Memory B cell (primary cell): ENCODE measurements at regions not wholly inside any gene's neighbourhood (a gene's known extent, or its start where the extent isn't known, plus 50 kb on each side); places are given as distances from the start of the nearest gene placed in this dataset.
"Not testable (repeated sequence)": the region's sequence is repeated elsewhere in the genome, so short reads cannot be mapped to it uniquely, and the experiment has no call there.

Experiments
- ATAC-seq: fragments of 150-1000 bp; cut with Tn5 transposase; 2 replicates; pipeline ENCODE4 v1.10.0; 2021; ENCODE audit warnings: low read depth, mild to moderate bottlenecking, moderate library complexity
- DNase-seq, 2 donors: peaks; one replicate each; pipeline ENCODE4 v3.0.0; 2022; ENCODE audit warnings: low spot score in 2 of 2
- H3K27ac Mint-ChIP-seq: one replicate; pipeline ENCODE4 v1.8.0; 2022; ENCODE audit warnings: mild to moderate bottlenecking, moderate library complexity, mixed read lengths
- H3K27me3 Mint-ChIP-seq: one replicate; pipeline ENCODE4 v1.8.0; 2022; ENCODE audit warnings: mixed read lengths
- H3K36me3 Mint-ChIP-seq: one replicate; pipeline ENCODE4 v1.8.0; 2022; ENCODE audit warnings: mild to moderate bottlenecking, mixed read lengths
- H3K4me1 Mint-ChIP-seq: one replicate; pipeline ENCODE4 v1.8.0; 2022; ENCODE audit warnings: mixed read lengths
- H3K4me3 Mint-ChIP-seq: one replicate; pipeline ENCODE4 v1.8.0; 2022; ENCODE audit warnings: mild to moderate bottlenecking, moderate library complexity, mixed read lengths
- H3K9me3 Mint-ChIP-seq: one replicate; pipeline ENCODE4 v1.8.0; 2022; ENCODE audit warnings: mixed read lengths

DNA sequence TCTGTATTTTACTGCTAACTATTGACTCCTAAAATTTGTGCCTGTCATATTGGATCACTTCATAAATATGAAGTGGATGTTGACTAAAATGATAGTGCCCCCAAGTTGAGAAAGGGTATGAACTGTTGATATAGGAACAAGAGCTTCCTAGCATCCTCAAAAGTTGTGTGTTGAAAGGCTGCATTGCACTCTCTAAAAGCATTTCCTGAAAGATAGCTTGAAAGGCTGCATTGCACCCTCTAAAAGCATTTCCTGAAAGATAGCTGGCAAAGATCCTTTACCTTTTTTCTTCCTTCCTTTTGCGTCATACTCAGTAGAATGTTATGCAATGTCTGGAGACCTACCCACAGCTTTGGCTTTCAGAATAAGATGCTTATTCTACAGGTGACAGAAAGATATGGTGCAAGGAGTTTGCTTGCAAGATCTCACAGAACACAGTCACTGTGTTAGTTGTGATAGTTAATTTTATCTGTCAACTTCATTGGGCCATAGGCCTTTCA lies 274.6 kb upstream of the GALNTL6 start:
- no peaks in the 10 kb centered on the region for H3K27me3 Mint-ChIP-seq
- H3K9me3 Mint-ChIP-seq = peaks cover 2% of the 10 kb centered on the region
- H3K36me3 Mint-ChIP-seq = no peaks in the 10 kb centered on the region
- no peaks in the 10 kb centered on the region for H3K4me1 Mint-ChIP-seq
- no peak overlapping the region for H3K27ac Mint-ChIP-seq
- H3K4me3 Mint-ChIP-seq = no peak overlapping the region
- ATAC-seq = no peak
- no peak for DNase-seq

DNA sequence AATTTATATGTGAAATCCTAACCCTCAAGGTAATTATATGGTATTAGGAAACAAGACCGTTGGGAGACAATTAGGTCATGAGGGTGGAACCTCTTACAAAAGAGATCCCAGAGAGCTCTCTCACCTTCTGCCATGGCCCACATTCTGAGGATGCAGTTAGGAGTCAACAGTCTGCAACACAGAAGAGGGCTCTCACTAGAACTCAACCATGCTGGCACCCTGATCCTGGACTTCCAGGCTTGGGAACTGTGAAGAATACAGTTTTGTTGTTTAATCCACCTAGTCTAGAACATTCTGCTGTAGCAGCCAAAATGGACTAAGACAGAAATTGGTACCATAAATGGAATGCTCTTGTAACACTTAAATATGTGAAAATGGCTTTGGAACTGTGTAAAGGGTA lies 278.8 kb upstream of the GALNTL6 start:
- Mint-ChIP-seq H3K27ac (no peak overlapping the region), H3K27me3 (no peaks in the 10 kb centered on the region), H3K4me1 (no peaks in the 10 kb centered on the region), H3K9me3 (no peaks in the 10 kb centered on the region), H3K4me3 (no peak overlapping the region), H3K36me3 (no peaks in the 10 kb centered on the region)
- ATAC-seq (no peak), DNase-seq (no peak)

DNA sequence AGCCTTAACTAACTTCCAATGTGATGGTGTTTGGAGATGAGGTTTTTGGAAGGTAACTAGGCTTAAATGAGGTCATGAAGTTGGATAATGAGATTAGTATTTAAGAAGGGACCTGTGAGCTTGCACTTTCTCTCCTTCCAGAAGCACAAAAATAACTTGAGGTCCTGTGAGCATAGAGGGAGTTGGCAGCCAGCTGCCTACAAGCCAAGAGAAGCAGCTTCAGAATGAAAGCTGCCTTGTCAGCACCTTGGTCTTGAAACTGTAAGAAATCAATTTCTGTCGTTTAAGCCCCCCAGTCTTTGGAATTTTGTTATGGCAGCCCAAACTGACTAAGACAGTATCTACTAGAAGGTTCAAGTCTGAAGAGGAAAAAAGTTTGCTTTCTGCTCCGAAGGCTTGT lies 280.2 kb upstream of the GALNTL6 start:
- DNase-seq (no peak), ATAC-seq (no peak)
- no peaks in the 10 kb centered on the region for H3K27me3 Mint-ChIP-seq
- no peaks in the 10 kb centered on the region for H3K4me1 Mint-ChIP-seq
- H3K9me3 Mint-ChIP-seq = no peaks in the 10 kb centered on the region
- H3K36me3 Mint-ChIP-seq = no peaks in the 10 kb centered on the region
- H3K27ac Mint-ChIP-seq = no peak overlapping the region
- no peak overlapping the region for H3K4me3 Mint-ChIP-seq

DNA sequence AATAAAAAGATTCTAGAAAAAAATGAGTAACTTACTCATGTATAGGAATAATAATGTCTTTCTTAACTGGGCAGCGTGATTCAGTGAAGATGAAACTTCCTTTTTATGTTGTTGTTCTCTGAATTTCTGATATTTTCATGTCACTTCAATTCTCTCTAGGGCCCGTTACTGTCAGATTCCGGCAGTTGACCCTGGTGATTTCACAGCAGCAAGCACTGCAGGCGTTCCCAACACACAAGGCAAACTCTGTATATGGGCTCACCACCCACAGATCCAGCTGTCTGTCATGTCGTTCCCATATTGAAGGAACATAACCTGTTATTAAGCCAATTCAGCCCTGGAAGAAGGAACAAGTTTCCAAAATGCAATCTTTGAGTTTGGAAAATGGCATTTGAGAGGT lies 288.3 kb upstream of the GALNTL6 start:
- ATAC-seq (no peak), DNase-seq (no peak)
- Mint-ChIP-seq H3K4me3 (no peak overlapping the region), H3K27me3 (no peaks in the 10 kb centered on the region), H3K27ac (no peak overlapping the region), H3K4me1 (no peaks in the 10 kb centered on the region), H3K36me3 (no peaks in the 10 kb centered on the region), H3K9me3 (no peaks in the 10 kb centered on the region)

DNA sequence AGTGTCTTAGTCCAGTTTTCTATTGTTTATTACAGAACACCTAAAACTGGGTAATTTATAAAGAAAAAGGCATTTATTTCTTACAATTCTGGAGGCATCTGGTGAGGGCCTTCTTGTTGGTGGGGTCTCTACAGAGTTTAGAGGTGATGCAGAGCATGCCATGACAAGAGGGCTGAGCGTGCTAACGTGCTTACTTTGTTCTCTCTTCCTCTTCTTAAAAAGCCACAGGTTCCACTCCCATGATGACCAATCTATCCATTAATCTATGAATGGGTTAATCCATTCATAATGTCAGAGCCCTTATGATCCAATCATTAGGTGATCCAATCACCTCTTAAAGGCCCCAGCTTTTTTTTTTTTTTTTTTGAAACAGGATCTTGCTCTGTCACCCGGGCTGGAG lies 291.5 kb upstream of the GALNTL6 start:
- no peak overlapping the region for H3K27ac Mint-ChIP-seq
- DNase-seq (no peak), ATAC-seq (no peak)
- H3K27me3 Mint-ChIP-seq = no peaks in the 10 kb centered on the region
- no peaks in the 10 kb centered on the region for H3K4me1 Mint-ChIP-seq
- no peaks in the 10 kb centered on the region for H3K36me3 Mint-ChIP-seq
- no peak overlapping the region for H3K4me3 Mint-ChIP-seq
- H3K9me3 Mint-ChIP-seq = no peaks in the 10 kb centered on the region

DNA sequence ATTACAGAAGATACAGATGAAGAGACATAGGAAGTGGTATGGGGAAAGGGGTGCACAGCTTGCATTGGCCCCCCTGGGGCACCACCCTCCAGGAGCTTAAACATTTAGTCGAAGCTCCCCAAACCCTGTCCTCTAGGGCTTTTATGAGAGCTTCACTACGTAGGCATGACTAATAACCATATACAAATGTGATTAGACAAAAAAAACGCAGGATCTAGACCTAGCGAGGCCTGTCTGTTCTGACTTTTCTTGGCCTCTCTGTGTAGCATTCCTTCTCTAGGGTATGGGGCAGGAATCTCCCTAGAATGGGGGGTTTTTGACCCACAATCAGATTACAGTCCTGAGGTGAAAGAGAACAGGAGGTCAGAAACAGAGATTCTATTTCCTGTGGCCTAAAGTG lies 293.7 kb upstream of the GALNTL6 start:
- Mint-ChIP-seq H3K9me3 (peaks cover 2% of the 10 kb centered on the region), H3K27ac (no peak overlapping the region)
- ATAC-seq = no peak

DNA sequence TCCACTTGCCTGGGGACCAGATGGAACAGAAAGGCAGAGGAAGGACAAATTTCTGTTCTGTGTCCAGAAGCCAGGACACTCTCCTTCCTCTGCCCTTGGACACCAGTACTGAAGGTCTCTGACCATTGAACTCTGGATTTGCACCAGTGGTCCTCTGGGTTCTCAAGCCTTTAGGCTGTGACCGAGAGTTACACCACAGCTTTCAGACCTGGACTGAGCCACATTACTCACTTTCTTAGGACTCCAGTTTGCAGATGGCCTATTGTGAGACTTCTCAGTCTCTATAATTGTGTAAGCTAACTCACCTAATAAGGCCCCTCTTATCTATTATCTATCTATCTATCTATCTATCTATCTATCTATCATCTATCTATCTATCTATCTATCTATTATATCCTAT lies 295.3 kb upstream of the GALNTL6 start:
- Mint-ChIP-seq H3K4me1 (no peaks in the 10 kb centered on the region), H3K4me3 (no peak overlapping the region), H3K27me3 (no peaks in the 10 kb centered on the region), H3K9me3 (peaks cover 2% of the 10 kb centered on the region), H3K36me3 (no peaks in the 10 kb centered on the region), H3K27ac (no peak overlapping the region)
- no peak for ATAC-seq
- no peak for DNase-seq

More for the DNA sequence above, 293.7 kb upstream of the GALNTL6 start:
- Mint-ChIP-seq H3K4me3 (no peak overlapping the region), H3K4me1 (no peaks in the 10 kb centered on the region), H3K27me3 (no peaks in the 10 kb centered on the region), H3K36me3 (no peaks in the 10 kb centered on the region)
- DNase-seq = no peak

DNA sequence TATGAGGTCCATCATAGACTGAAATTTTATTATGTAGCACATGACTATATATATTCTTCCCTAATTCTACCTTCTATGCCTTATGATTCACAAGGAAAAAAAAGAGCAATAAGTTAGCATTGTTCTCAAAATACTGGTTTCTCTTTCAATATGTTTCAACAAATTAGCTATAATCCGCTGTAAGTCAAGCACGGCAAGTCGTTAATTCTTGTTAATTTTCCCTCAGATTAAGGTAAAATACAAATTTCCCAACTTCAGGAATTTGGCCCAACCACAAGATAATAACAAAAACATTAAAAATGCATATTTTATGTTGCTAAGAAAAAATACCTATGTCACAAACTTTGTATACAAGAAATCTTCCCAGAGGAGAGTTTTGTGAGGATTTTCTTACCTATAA lies 296.5 kb upstream of the GALNTL6 start:
- no peaks in the 10 kb centered on the region for H3K27me3 Mint-ChIP-seq
- ATAC-seq = no peak
- H3K4me1 Mint-ChIP-seq = no peaks in the 10 kb centered on the region
- no peak for DNase-seq
- no peak overlapping the region for H3K27ac Mint-ChIP-seq
- H3K36me3 Mint-ChIP-seq = no peaks in the 10 kb centered on the region
- H3K4me3 Mint-ChIP-seq = no peak overlapping the region
- H3K9me3 Mint-ChIP-seq = peaks cover 4% of the 10 kb centered on the region

DNA sequence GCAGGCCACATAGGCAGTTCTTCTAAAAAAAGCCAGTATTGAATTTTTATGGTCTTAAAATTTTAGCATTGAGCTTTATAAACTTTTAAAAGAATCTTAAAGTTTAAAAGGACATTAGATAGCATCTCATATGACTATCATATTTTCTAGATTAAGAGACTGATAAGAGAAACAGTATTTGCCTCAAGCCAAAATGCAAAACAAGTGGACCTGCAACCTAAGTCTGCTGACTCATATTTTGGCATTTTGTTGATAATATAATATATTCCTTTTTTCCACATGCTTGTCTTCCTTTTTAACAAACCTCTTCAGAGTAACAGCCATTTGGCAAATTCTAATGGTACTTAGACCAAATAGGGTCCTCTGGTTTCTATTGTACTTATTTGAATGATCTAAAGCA lies 328.5 kb upstream of the GALNTL6 start:
- Mint-ChIP-seq H3K36me3 (no peaks in the 10 kb centered on the region), H3K9me3 (no peaks in the 10 kb centered on the region), H3K27ac (no peak overlapping the region), H3K4me1 (no peaks in the 10 kb centered on the region), H3K27me3 (peaks cover 2% of the 10 kb centered on the region), H3K4me3 (no peak overlapping the region)
- DNase-seq = no peak
- ATAC-seq = no peak

DNA sequence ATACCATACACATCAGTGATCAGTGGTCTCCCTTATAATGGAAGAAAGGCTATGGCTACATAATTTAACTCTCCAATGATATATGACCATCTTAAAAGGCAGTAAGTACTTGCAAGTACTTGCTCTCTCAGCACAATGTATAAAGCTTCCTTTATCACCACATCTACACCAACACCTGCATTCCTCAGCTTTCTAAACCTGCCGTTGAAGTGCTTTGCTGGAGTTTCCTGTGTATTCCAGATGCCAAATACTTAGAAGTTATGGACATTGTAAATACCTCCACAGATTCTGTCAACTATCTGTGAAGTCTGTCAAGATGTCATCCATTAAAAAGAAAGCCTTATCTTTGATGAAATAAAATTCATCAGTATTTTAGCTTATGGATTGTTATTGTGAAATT lies 335.0 kb upstream of the GALNTL6 start:
- peaks cover 2% of the 10 kb centered on the region for H3K4me1 Mint-ChIP-seq
- H3K9me3 Mint-ChIP-seq = no peaks in the 10 kb centered on the region
- DNase-seq = no peak
- peaks cover 2% of the 10 kb centered on the region for H3K27me3 Mint-ChIP-seq
- ATAC-seq = no peak
- H3K27ac Mint-ChIP-seq = no peak overlapping the region
- no peaks in the 10 kb centered on the region for H3K36me3 Mint-ChIP-seq
- H3K4me3 Mint-ChIP-seq = no peak overlapping the region

DNA sequence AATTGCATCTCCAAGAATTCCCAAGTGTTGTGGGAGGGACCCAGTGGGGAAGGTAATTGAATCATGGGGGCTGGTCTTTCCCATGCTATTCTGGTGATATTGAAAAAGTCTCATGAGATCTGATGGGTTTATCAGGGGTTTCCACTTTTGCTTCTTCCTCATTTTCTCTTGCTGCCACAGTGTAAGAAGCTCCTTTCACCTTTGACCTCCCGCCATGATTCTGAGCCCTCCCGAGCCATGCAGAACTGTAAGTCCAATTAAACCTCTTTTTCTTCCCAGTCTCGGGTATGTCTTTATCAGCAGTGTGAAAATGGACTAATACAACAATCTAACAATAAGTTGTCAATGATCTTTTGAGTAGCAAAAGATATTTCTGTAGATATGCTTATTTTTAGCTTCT lies 338.1 kb upstream of the GALNTL6 start:
- H3K4me1 Mint-ChIP-seq, H3K4me3 Mint-ChIP-seq, H3K27ac Mint-ChIP-seq, H3K9me3 Mint-ChIP-seq, DNase-seq, H3K27me3 Mint-ChIP-seq, H3K36me3 Mint-ChIP-seq, ATAC-seq: not testable (repeated sequence)

DNA sequence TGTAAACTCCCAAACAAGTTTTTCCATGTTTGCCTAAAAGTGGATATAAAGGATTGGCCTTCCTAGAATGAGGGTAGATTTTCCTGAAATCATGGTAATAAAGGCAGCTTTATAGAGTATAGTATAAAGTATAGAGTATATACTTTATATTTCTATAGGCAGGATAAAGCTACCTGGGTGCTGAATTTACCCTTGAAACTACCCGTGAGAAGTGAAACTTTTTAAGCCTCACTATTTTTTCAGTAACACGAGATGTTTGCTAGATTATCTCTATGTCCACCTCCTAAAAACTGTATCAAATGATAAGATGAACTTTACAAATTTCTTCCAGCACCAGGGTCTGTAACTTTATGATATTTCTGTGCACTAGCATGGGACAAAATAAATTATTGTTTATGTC lies 340.0 kb upstream of the GALNTL6 start:
- ATAC-seq (no peak), DNase-seq (no peak)
- Mint-ChIP-seq H3K36me3 (no peaks in the 10 kb centered on the region), H3K4me1 (peaks cover 2% of the 10 kb centered on the region), H3K9me3 (no peaks in the 10 kb centered on the region), H3K27ac (no peak overlapping the region), H3K4me3 (no peak overlapping the region), H3K27me3 (no peaks in the 10 kb centered on the region)

DNA sequence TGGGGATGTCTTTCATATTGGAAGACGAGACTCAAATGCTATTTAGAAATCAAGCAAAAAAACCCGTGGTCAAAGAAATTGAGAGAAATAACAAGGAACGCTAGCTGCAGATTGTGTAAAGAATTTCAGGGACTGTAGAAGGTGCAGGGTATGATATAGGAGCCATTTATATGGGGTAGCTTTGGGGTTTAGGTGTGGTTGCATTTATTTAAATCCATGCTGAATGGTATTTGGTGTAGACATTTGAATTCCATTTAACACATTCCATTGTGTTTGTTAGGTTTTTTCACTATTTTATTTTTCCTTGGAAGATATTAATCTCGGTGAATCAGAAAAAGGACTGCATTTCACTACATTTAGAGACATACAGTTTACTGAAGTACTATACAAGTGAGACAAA lies 341.0 kb upstream of the GALNTL6 start:
- Mint-ChIP-seq H3K4me3 (no peak overlapping the region), H3K27ac (no peak overlapping the region), H3K27me3 (no peaks in the 10 kb centered on the region), H3K4me1 (peaks cover 2% of the 10 kb centered on the region), H3K9me3 (no peaks in the 10 kb centered on the region), H3K36me3 (no peaks in the 10 kb centered on the region)
- DNase-seq = no peak
- ATAC-seq = no peak

DNA sequence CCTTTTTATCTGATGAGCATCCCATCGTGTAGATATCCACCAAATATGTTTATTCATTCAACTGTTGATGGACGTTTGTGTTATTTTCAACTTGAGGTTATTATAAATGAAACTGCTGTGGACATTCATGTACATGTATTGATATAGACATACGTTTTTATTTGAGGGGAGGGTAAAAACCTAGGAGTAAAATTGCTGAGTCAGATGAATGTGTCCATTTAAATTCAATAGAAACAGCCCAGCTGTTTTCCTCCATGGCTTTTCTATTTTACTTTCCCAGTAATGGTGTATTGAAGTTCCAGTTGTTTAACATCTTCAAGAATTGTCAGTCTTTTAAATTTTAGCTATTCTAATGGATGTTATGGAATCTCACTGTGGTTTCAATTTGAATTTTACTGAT lies 348.7 kb upstream of the GALNTL6 start:
- H3K27ac Mint-ChIP-seq = no peak overlapping the region
- ATAC-seq (no peak), DNase-seq (no peak)
- no peaks in the 10 kb centered on the region for H3K4me1 Mint-ChIP-seq
- H3K4me3 Mint-ChIP-seq = no peak overlapping the region
- H3K9me3 Mint-ChIP-seq = no peaks in the 10 kb centered on the region
- H3K27me3 Mint-ChIP-seq = no peaks in the 10 kb centered on the region
- no peaks in the 10 kb centered on the region for H3K36me3 Mint-ChIP-seq

DNA sequence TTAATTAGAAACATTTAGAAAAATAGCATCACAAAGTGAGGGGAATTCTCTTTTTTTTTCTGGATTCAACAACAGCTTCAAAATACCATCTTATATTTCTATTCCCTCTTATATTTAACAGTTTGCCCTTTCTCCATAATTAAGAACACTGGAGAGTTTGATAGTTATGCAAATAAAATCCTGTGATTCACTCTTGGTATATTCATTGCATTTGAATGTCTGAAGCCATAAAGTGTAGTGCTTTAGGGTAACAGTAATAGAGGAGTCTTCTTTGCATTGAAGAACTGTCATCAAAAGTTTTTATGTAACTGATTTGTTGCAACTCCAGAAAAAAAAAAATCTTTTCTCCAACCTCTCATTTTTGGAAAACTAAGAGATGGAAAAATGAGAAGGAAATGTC lies 352.0 kb upstream of the GALNTL6 start:
- Mint-ChIP-seq H3K9me3 (no peaks in the 10 kb centered on the region), H3K36me3 (no peaks in the 10 kb centered on the region), H3K4me3 (no peak overlapping the region), H3K4me1 (no peaks in the 10 kb centered on the region), H3K27me3 (no peaks in the 10 kb centered on the region), H3K27ac (no peak overlapping the region)
- no peak for DNase-seq
- ATAC-seq = no peak
